ENCODE measurements at regions not wholly inside any gene's neighbourhood (a gene's known extent, or its start where the extent isn't known, plus 50 kb on each side); places are given as distances from the start of the nearest gene placed in this dataset.

DNA sequence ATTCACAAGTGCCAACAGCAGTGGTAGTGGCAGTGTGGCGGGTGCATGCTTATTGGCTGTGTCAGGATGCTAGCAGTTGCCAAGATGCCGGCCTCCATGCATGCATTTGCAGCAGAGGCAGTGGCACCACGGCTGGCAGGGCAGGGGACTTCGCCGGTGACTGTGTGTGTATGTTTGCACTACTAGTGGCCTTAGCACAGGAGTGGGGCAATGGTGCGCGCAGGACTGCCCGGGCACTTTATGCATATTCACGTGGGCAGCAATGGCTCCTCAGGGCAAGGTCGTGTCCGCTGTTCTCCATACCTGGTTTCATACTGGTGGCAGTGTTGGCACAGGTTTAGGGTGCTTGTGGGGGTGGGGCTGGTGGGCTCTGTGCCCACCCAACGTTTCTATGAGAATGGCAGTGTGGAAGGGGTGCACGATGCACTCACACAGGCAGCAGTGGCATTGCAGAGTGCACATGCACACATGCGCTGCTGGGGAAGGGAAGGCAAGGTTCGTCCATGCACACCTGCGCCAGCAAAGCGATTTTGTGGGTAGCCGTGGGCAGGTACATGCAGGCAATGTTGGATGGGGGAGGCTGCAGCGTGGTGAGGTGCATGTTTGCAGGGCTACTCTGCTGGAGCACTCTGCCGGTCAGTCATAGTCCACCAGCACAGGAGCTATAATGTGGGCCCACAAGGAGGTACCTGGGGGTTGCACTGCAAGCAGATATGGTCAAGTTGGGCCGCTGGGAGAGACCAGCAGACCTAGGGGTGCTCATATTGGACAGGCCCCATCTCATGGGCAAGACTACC is 338.9 kb upstream of the TECRL start:
- TF ChIP-seq JUND (IDR thresholded peaks at IDR 0.05): no peak
- TF ChIP-seq POLR2AphosphoS5 (IDR thresholded peaks at IDR 0.05; ENCODE audit: low read depth, low read length): no peak
- TF ChIP-seq, protein P1, sequence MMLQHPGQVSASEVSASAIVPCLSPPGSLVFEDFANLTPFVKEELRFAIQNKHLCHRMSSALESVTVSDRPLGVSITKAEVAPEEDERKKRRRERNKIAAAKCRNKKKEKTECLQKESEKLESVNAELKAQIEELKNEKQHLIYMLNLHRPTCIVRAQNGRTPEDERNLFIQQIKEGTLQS (IDR thresholded peaks at IDR 0.05): no peak
- TF ChIP-seq, protein P2, sequence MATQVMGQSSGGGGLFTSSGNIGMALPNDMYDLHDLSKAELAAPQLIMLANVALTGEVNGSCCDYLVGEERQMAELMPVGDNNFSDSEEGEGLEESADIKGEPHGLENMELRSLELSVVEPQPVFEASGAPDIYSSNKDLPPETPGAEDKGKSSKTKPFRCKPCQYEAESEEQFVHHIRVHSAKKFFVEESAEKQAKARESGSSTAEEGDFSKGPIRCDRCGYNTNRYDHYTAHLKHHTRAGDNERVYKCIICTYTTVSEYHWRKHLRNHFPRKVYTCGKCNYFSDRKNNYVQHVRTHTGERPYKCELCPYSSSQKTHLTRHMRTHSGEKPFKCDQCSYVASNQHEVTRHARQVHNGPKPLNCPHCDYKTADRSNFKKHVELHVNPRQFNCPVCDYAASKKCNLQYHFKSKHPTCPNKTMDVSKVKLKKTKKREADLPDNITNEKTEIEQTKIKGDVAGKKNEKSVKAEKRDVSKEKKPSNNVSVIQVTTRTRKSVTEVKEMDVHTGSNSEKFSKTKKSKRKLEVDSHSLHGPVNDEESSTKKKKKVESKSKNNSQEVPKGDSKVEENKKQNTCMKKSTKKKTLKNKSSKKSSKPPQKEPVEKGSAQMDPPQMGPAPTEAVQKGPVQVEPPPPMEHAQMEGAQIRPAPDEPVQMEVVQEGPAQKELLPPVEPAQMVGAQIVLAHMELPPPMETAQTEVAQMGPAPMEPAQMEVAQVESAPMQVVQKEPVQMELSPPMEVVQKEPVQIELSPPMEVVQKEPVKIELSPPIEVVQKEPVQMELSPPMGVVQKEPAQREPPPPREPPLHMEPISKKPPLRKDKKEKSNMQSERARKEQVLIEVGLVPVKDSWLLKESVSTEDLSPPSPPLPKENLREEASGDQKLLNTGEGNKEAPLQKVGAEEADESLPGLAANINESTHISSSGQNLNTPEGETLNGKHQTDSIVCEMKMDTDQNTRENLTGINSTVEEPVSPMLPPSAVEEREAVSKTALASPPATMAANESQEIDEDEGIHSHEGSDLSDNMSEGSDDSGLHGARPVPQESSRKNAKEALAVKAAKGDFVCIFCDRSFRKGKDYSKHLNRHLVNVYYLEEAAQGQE (IDR thresholded peaks at IDR 0.05; ENCODE audit: low read depth): no peak
- TF ChIP-seq EZH2 (IDR thresholded peaks at IDR 0.05): no peak
- TF ChIP-seq, protein P3, sequence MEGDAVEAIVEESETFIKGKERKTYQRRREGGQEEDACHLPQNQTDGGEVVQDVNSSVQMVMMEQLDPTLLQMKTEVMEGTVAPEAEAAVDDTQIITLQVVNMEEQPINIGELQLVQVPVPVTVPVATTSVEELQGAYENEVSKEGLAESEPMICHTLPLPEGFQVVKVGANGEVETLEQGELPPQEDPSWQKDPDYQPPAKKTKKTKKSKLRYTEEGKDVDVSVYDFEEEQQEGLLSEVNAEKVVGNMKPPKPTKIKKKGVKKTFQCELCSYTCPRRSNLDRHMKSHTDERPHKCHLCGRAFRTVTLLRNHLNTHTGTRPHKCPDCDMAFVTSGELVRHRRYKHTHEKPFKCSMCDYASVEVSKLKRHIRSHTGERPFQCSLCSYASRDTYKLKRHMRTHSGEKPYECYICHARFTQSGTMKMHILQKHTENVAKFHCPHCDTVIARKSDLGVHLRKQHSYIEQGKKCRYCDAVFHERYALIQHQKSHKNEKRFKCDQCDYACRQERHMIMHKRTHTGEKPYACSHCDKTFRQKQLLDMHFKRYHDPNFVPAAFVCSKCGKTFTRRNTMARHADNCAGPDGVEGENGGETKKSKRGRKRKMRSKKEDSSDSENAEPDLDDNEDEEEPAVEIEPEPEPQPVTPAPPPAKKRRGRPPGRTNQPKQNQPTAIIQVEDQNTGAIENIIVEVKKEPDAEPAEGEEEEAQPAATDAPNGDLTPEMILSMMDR (IDR thresholded peaks at IDR 0.05 in 2 of 3, conservative IDR thresholded peaks at IDR 0.05 in 1 of 3; ENCODE audit: borderline replicate concordance in 1 of 3, insufficient read depth in 1 of 3, low read depth in 2 of 3, low read length in 2 of 3): no peak
- no peak for TF ChIP-seq EZH2phosphoT487 (IDR thresholded peaks at IDR 0.05; ENCODE audit: borderline replicate concordance)
- TF ChIP-seq CEBPB (IDR thresholded peaks at IDR 0.05; ENCODE audit: low read depth): no peak
- TF ChIP-seq YY1 (IDR thresholded peaks at IDR 0.05; ENCODE audit: extremely low read depth, insufficient replicate concordance, low read depth, low read length): no peak
- no peak for TF ChIP-seq POLR2A (IDR thresholded peaks at IDR 0.05; ENCODE audit: borderline replicate concordance, extremely low read depth, insufficient read depth, insufficient read length)
- TF ChIP-seq RAD21 (IDR thresholded peaks at IDR 0.05; ENCODE audit: low read depth): no peak

Measured in HCT116 (cell line).